HT-29 (cell line): ENCODE measurements at regions not wholly inside any gene's neighbourhood (a gene's known extent, or its start where the extent isn't known, plus 50 kb on each side); places are given as distances from the start of the nearest gene placed in this dataset.
"Not testable (repeated sequence)": the region's sequence is repeated elsewhere in the genome, so short reads cannot be mapped to it uniquely, and the experiment has no call there.

ENCODE experiments used
- DNase-seq: peaks from one replicate; pipeline ENCODE4 v3.0.0-alpha.2; 2015; ENCODE audit warnings: low spot score

DNA sequence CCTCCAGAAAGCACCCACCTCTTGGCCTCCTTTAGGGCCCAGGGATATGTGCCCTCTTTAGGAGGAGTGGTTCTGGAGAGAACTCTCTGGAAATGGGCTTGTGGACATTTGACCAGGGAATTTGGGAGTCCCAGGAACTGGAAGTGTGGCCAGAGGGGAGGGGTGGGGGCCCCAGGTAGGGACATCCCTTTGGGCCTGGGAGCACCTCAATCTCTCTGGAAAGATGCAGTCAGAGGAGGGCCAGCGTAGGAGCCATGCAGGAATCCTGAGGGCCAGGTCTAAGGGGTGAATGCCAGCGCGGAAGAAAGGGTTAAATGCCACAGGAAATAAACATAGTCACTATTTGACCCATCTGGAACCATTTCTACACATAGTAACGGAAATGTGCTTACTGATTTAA is 50.3 kb upstream of the ITGA11 start:
- no peak for DNase-seq

- no peak for DNase-seq
Observed at GRCh38 chr15:68483165-68483564, 51.2 kb upstream of the ITGA11 start.

DNA sequence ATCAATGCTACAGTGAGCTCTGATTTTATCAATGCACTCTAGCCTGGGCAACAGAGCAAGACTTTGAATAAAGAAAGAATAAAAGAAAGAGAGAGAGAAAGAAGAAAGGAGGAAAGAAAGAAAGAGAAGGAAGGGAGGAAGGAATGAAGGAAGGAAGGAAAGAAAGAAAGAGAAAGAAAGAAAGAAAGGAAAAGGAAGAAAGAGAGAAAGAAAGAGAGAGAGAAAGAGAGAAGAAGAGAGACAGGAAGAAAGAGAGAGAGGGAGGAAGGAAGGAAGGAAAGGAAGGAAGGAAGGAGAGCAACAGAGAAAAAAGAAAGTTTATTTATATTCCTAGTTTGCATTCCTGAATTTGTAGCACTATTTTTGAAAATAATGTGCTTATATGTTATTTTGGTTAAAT is 52.3 kb upstream of the ITGA11 start:
- DNase-seq, result no peak

DNA sequence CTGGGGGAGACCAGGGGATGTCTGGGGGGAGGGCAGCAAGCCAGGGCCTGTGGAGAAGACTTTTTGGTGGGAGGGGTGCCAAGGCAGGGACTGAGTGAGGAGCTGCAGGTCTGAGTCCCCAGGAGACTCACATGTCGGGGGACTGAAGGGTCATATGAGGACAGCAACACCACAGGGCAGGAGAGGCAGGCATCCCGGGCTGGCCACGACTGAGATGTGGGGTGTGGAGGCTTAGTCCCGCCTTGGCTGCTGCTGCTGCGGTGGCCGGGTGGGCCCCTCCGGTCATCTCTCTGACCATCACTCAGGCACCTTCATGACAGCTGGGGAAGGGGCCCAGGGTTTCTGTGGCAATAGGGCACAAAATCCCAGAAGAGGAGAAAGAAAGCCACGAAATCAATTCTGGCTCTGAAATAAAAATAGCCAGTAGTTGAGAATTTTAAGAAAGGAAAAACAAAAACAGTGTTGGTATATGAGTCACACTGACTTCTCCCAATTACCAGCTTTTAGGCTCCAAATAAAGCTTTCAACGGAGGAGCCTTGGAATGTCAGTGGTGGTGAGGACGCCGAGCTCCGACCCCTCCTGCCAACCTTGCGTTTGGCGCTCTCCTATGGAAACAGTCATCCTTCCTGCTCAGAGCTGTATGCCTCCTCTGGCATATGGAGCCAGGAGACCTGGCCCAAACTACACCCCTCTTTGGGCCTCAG is 52.9 kb upstream of the ITGA11 start:
- DNase-seq, result no peak

GRCh38 chr15:68485721-68486360 is 53.9 kb upstream of the ITGA11 start:
- DNase-seq, result no peak

GRCh38 chr15:68487087-68487843 is 55.3 kb upstream of the ITGA11 start:
- DNase-seq, result no peak

DNA sequence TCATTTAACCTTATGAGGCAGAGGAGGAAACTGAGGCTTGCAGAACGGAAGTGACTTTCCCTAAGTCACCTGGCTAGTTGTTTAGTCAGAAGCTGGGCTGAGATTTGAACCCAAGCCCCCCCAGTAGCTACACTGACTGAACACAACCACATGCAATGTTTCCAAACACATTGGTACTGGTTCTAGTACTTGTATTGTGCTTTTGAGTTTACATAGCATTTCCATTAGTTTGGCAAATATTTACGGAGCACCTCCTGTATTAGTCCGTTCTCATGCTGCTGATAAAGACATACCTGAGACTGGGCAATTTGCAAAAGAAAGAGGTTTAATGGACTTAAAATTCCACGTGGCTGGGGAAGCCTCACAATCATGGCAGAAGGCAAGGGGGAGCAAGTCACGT is 56.3 kb upstream of the ITGA11 start:
- no peak for DNase-seq

DNA sequence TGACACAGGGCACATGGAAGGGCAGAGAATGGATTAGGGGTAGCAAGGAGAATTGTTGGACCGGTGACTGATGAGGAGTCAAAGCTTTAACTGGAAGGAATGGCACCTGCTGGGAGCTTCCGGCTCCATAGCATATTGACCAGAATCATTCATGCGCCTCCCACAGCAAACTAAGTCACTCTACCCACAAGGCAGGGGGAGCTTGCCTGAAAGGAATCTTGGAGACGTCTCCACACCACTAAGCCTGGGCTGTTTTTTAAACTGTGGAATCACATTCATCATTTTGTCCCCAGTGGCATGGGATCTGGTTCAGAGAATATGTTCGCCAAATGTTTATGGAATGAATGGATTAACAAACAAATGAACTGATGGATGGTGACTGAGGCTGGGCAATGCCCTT is 57.0 kb upstream of the ITGA11 start:
- no peak for DNase-seq

DNA sequence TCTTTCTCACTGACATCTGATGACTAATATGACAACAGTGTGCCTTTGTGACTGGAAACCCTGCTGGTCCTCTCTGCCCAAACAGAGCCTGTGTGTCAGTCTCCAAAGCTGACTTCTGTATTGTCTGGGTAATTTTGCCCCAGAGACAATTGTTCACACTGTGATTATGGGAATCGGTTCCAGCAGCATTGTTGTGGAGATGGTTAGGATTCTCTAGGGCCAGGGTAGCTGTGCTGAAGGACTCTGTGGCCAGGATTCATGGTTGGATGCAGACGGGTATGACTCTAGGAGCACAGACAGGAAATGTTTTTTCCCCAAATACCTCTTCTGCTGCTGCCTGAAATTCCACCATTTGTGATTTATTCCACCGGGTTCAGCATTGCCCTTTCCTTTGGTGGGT is 57.5 kb upstream of the ITGA11 start:
- DNase-seq, result no peak

DNA sequence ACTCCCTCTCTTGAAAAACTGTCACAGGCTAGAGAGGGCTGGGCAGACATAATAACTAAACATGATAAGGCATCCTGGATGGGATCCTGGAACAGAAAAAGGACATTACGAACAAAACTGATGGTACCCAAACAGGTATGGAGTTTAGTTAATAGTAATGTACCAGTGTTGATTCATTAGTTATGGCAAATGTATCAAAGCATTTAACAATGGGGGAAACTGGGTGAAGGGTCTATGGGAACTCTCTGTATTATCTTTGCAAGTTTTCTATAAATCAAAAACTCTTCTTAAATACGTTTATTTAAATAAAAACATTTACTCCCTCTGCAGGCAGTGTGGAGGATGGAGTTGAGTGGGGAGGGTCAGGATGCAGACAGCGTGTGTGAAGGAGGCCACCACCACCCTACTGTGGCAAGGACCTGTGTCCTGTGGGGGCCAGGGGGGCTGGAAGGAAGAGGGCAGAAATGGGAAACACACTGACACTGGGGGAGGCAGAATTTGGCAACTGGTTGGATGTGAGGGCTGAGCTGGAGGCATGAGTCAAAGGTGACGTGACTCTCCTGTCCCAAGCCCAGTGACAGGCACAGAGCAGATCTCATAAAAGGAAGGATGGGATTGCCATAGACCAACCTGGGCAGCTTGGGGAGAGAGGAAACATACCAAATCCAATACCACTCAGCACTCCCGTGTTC is 59.6 kb upstream of the ITGA11 start:
- no peak for DNase-seq

- no peak for DNase-seq
Observed at GRCh38 chr15:68492855-68493254, 60.9 kb upstream of the ITGA11 start.

DNA sequence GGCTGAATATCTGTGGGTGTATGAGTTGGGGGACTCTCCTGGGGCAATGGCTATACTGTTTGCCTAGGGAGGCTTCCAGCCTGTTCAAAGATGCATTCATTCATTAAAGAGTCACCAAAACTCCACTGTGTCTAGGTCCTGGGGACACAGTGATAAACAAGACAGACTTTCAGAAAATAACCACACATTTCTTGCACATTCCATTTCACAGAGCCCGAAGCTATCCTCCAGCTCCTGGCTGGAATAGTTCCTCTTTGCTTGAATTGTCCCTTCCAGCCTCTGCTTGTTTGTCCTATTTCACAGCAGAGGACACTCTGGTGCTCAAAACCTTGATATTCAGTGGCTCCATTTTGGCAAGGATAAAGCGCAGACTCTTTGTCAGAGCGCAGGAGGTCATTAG is 61.7 kb upstream of the ITGA11 start:
- DNase-seq, result no peak

- DNase-seq, result no peak
Observed at GRCh38 chr15:68494573-68495110, 62.7 kb upstream of the ITGA11 start.

GRCh38 chr15:68495221-68495950 is 63.4 kb upstream of the ITGA11 start:
- no peak for DNase-seq

GRCh38 chr15:68495981-68496705 is 64.2 kb upstream of the ITGA11 start:
- no peak for DNase-seq

DNA sequence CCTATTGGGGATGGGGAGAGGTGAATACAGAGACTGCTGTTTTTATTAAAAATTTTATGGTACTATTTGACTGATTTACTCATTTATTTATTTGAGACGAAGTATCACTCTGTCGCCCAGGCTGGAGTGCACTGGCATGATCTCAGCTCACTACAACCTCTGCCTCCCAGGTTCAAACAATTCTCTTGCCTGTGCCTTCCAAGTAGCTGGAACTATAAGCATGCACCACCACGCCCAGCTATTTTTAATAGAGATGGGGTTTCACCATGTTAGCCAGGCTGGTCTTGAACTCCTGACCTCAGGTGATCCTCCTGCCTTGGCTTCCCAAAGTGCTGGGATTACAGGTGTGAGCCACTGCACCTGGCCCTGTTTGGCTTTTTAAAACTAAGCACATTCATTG is 64.8 kb upstream of the ITGA11 start:
- not testable (repeated sequence) for DNase-seq

DNA sequence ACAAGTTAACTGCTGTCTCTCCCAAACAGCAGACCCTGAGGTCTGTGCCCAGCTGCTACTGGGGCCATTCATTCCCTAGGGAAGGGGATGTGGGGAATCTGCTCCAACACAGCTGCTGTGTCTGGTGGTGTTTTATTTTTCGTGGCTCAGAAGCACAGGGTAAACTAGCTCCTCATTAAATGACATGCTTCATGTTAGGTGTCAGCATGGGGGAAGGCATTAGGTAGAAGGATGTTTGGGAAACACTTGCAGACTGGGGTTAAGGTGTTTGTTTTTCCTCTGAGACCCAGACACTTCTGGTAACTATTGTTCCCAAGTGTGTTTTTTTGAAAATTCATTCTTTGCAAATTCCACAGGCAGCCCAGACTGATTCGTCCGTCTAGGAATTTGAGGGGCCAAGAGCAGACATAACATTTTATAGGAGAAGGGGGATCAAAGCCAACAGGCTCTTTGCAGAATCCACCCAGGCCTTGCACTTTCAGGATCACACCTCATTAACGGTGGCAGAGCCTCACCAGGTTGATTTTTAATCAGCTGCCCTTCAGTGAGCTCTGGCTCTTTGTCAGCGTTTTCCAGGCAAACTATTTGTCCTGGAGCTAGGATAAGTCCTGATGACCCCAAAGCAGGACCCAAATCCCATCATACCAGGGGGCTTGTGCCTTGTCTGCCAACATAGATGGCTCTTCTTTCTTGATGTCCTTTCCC is 65.4 kb upstream of the ITGA11 start:
- DNase-seq, result no peak

DNA sequence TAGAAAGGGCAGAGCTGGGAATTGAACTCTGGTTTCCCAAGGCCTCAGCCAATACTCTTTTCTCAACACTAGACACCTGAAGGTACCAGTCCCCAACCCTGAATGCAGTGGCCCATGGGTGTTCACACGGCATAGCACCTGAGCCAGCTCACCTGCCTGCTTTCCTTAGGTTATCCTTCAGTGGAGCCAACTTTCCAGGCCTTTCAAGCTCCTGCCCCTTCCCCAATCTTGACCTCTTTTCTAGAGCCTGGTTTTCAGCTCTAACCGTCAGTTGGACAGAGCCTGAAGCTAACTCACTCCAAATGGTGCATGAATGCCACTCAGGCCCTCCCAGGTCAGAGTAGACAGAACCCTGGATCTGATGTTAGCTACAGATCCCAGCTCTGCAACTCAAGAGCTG is 66.1 kb upstream of the ITGA11 start:
- DNase-seq, result no peak

- no peak for DNase-seq
Observed at GRCh38 chr15:68499620-68500312, 67.8 kb upstream of the ITGA11 start.
